Islet precursor cell (in vitro differentiated cells): ENCODE measurements at regions not wholly inside any gene's neighbourhood (a gene's known extent, or its start where the extent isn't known, plus 50 kb on each side); places are given as distances from the start of the nearest gene placed in this dataset.
A peak's percentile ranks its signal among the peaks of the same experiment; 100 is the strongest.

Experiments
- DNase-seq: peaks from one replicate; pipeline ENCODE4 v3.0.0-alpha.2; 2018

DNA sequence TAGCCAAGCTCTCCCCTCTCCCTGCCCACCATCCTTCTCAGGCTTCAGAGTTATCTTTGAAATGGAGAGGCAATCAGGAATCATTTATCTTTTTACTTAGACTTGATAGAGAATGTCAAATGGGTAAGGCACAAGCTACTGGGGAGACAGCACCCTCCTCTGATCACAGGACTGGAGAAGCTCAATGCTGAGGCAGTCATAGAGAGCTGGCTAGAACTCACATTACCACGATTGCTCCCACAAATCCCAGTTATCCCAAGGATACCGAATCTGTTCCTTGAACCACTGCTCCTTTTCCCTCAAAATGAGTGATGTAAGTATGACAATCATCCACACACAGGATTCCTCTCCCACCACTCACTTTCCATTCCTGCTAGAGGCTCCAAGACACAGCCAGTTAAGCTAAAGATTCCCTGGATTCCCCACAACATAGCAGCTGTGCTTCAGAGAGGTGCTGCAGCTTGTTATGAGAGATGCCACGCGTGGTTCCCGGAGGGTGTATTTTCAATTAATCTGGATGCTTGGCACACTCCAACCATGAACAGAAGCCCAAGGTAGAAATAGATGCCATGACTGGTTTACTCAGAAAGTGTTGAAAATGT is 96.2 kb upstream of the VGLL2 start:
- no peak for DNase-seq

DNA sequence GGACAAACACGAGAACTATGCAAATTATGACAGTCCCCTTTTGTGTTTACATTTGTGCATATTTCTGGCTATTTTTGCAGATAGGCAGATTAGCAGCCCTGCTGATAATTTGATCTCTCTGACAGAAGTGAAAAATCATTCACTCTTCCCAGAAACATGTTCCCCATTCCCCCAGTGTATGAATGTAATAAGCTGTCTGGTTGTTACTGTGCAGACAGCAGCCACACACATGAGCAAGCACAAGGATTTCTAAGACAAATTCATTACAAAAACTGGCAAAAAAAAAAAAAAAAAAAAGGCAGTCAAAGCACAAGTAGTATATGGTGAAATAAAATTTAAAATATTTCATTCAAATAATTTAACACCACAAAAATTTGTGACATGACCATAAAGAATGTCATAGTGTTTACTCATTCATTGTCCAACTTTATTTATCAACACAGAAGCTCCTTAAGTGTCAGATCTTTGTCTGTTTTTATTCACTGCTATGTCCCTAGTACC is 95.5 kb upstream of the VGLL2 start:
- no peak for DNase-seq

DNA sequence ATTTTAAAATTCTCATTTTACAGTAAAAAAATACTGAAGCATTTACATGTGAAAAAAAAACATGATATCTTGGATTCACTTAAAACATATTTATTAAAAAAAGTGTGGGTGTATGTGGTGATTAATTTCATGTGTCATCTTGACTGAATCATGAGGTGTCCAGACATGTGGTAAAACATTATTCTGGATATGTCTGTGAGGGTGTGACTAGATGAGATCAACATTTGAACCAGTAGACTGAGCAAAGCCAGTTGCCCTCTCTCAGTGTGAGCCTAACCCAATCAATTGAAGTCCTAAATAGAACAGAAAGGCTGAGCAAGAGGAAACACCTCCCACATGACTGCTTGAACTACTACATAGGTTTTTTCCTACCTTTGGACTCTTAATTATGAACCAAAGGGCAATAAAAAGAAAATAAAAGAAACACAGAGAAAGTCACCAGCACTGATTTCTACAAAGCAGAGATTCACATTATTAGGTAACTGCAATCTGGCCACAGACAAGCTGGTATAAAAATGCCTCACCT is 90.5 kb upstream of the VGLL2 start:
- no peak for DNase-seq

DNA sequence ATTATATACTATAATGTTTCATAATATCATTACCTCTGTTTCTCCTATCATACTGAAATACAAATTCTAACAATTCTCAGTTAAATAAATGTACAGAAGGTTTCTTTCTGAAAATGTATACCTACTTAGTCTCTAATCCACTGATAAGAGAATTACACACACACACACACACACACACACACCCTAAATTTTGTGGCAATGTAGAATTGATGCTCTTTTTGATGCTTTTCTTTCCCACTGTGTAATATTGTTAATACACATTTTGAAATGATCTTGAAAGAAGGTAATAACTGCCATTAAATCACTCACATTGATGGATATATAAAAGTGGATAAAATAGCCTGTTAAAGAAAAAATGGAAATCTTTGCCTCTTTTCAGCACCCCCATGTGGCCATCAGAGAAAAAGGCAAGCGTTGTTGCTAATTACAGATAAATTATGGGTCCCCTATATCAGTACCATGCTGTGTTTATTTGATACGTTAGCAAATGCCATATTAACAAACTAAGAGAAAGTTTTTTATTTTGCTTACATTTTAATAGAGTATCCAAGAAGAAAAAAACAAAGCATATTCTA is 76.6 kb upstream of the VGLL2 start:
- DNase-seq: no peak

DNA sequence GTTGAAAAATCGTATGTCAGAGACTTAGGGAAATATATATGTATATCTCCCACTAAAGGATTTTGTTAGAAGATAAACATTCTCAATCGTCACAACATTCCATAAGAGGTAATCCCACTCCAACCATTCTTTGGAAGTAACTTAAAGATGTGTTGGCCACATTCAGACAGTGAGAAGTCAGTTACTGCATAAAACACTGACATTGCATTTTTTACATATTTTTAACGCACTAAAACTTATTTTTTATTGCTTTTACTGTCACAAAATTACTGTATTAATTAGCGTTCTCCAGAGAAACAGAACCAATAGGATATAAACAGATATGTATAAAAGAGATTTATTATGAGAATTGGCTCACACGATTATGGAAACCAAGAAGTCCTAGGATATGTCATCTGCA is 74.3 kb upstream of the VGLL2 start:
- DNase-seq: no peak

DNA sequence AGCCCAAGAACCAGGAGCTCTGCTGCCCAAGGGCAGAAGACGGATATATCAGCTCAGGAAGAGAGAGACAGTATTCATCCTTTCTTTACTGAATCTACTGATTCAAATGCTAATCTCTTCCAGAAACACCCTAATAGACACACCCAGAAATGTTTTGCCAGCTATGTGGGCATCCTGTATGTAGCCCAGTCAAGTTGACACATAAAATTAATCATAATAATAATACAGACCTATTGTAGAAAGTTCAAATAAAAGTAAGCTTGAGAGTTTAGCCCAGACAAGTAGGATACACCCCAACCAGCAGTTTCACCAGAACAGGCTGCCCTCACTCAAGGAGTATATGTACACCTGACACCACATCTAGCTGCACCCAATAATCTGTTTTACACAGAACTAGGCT is 73.9 kb upstream of the VGLL2 start:
- DNase-seq: no peak

DNA sequence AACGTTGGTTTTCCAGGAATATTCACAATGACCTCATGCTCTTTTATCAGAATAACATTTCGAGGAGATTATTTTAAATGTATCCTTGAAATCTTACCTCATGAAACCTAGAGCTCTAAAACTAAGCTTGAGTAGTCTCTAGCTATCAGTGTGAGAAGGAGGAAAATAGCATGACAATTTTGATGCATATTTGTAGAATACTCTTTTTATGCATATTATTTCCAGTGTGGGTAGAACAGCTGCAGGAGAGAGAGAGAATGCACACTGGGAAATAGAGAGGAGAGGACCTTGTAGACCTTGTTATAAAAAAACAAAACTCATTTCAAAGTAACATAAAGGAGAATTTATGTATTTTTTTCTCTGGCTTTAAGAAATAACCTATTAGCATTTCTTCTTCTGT is 71.1 kb upstream of the VGLL2 start:
- DNase-seq: no peak

DNA sequence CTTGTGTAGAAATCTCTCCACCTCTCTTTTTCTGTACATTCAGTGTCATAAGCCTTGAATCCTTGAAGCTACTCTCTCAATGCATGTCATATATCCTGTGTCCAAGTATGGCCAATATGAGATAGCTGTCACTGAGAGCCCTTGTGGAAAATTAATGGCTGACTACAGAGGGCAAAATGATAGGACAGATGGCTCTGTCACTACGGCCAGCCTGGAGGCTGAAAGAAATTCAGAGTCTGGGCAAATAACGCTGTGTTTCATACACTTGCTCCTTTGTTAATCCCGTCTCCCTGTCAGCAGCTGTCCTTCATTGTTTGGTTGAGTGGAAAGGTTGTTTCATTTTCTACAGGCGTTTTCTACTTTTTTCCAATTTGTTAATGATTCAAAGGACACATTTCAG is 70.4 kb upstream of the VGLL2 start:
- no peak for DNase-seq

DNA sequence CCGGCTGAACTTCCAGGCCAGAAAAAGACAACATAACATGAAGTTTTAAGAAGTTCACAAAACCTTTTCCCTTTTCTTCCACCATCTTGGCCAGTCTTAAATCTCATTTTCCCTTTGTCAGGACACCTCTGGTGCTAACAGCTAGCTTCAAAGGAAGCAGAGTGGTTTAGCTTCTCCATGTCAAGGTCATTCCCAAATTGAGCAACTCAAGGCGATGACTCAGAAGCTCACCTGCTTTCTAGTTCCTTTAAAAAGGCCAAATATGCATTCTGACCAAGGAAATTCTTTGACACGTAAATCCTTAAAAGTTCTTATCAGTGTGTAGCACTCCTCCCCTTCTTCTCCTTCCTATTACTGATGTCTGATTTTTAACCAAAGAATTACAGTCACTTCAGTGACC is 69.6 kb upstream of the VGLL2 start:
- DNase-seq: no peak

DNA sequence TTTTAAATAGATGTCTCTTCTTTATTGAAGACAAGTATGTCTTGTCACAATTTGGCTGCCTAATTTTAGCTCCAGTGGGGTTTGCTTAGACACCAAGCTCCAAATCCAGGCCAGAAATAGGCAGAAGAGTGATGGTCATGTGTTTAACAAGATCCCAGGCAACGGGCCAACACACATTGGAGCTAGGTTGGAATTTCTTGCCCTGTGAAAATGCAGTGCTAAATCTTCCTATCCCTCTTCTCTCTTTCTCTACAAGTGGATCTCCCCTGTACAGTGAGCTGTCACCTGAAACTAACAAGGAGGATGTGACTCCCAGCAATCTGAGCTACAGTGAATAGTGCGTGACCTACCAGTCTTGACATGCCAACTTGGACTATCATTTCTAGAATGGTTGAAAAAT is 65.3 kb upstream of the VGLL2 start:
- no peak for DNase-seq

DNA sequence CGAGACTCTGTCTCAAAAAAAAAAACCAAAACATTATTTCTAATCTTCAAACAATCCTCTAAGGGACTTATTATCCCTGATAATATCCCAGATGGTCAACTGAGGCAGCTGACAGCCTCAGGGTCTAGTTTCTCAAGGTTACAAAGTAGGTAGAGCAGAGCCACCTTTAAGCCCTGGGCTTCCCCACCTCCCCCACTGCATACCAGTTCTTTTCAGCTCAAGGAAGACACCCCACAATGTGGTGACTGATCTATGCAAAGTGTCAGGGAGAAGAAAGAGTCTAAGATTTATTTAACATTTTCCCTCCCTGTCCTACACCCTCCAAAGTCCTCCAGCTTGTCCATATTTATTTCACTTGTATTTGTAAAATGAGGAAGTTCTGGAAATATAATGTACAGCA is 60.5 kb upstream of the VGLL2 start:
- DNase-seq: no peak

DNA sequence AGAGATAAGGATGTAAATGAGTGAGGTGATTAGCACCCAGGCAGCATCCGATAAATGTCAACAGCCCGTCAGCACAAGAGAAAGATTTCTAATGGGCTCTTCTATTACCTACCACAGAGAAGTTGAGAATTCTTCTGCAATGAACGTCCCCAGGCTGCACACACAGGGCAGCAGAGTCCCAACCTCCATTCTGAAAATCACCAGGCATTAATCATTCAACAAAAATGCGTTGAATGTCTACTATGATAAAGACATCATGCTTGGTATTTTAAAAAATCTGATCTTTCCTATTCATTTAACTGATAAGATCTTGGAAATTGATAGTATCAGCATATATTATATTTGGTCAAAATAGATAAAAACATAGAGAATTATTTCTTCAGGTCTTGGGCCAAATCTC is 59.5 kb upstream of the VGLL2 start:
- no peak for DNase-seq

DNA sequence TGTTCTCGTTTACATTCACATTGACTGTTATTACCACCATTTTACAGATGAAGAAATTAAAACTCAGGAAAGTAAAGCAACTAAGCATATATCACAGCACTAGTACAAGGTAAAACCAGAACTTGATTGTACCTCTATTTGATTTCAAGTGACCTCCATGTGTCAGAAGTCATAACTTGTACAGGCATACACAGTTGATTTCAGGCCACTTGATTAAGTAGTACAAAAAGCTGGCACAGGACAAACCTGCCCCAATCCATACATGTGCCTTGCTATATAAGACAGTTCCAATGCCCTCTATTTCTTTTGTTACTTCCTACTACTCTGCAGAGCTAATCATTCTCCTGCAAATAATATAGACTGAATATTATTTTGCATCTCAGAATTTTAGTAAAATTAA is 58.8 kb upstream of the VGLL2 start:
- DNase-seq: no peak

DNA sequence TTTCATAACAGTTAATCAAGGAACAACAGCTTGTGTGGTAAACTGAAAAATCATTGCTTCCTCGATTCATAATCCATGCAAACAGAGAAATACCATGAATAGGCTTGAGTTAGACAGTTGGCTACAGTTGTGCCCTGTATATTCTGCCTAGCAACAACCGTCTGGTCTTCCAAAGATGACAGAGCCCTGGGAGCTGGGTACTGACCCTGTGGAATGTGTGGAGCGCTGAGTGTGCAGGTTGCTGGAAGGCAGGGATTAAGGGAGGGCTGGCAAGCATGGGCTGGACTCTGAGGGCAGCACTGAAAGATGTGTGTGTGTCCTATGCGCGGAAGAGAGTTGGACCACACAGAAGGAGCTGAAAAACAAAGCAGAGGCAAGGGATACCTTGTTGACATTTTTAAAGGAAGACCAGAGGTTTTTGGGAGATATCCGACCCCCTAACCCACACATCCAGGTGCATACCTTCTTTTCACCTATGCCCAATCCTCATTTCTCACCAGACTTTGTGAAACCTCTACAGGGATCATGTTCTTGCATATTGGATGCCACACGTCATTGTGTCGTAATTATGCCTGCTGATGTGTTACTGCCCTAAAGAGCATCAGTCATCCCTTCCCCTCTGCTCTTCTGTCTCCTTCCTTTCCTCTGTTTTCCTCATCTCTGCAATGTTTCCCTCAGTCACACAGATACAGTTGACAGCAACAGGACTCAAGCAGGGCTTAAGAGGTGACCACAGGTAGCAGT is 58.2 kb upstream of the VGLL2 start:
- peak; percentile 90 for DNase-seq

DNA sequence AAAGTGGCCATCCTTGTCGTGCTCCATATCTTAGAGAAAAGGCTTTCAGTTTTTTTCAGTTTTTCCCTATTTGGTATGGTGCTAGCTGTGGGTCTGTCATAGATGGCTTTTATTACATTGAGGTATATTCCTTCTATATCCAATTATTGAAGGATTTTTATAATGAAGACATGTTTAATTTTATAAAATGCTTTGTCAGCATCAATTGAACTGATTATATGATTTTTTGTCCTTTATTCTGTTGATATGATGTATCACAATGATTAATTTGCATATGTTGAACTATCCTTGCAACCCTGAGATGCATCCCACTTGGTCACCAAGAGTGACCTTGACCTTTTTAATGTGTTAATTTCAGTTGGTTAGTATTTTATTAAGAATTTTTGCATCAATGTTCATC is 55.1 kb upstream of the VGLL2 start:
- no peak for DNase-seq

DNA sequence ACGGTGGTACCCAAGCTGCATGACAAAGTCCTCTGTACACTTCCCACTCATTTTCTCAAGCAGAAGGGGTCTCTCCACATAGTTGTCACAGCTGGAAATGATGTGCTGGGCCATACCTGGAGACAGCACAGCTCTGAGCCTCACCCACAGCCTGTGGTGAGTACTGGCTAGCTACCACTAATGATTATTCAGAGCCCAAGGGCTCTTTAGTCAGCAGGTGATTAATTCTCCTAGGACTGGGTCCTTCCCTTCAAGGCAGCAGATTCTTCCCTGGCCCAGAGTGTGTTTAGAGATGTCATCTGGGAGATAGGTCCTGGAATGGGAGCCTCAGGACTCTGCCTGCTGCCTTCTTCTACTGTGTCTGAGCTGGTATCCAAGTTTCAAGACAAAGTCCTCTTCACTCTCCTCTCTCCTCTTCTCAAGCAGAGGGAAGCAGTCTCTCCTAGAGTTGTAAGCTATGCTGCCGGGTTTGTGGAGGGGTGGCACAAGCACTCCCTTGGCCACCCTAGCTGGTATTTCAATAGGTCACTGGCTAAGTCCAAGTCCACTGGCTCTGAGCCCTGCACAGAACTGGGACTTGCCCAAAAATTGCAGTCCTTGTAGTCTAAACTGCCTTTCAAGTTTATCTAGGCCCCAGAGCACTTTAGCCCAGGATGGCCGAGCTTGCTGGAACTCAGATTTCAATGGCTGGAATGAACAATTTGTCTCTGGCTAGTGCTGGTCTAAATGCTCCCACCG is 49.8 kb upstream of the VGLL2 start:
- DNase-seq: no peak
